MV-4-11 (cell line): ENCODE measurements at regions not wholly inside any gene's neighbourhood (a gene's known extent, or its start where the extent isn't known, plus 50 kb on each side); places are given as distances from the start of the nearest gene placed in this dataset.

Source experiments
- DNase-seq: peaks from one replicate; lab custom pipeline; 2025; lab: John Stamatoyannopoulos, UW

DNA sequence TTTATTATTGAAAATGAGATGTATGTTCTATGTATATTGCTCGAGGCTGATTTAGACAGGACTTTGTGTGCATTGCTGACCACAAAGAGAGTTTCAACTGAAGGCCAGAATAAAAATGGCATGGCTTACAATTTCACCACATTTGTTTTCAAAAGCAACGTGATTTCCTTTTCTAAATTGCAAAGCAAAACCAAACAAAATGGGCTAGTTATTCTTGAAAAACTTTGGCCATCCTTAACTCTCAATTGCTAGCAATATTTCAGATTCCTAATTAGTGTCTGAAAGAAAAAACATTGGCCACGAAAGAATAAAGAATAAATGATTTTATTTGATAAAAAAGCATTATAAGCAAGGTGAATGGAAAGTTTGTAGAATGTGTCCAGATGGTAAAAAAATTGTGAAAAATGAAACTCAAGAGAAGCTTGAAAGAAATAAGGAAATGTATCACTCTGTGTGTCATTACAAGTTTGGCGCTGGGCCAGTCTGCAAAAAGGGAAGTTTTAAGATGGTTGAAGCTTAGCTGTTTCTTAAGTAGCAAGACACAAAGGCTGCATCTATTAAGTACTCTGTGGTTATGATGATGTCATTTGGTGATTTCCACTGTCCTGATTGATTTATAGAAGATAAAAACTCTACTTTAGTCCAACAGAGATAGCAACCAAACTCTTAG is 89.2 kb upstream of the PRLR start:
- peak; percentile 99 for DNase-seq

DNA sequence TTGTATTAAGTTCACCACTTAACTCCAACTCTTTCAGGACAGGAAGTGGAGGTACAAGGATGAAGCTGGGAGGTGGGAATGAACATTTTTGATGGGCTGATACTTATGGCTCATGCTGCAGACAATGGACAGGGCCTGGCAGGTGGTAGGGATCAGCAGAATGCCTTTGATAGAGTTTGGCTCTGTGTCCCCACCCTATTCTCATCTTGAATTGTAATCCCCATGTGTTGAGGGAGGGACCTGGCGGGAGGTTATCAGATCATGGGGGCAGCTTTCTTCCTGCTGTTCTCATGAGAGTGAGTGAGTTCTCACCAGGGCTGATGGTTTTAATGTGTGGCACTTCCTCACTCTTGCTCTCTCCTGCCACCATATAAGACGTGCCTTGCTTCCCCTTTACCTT is 87.3 kb upstream of the PRLR start:
- peak; percentile 52 for DNase-seq

DNA sequence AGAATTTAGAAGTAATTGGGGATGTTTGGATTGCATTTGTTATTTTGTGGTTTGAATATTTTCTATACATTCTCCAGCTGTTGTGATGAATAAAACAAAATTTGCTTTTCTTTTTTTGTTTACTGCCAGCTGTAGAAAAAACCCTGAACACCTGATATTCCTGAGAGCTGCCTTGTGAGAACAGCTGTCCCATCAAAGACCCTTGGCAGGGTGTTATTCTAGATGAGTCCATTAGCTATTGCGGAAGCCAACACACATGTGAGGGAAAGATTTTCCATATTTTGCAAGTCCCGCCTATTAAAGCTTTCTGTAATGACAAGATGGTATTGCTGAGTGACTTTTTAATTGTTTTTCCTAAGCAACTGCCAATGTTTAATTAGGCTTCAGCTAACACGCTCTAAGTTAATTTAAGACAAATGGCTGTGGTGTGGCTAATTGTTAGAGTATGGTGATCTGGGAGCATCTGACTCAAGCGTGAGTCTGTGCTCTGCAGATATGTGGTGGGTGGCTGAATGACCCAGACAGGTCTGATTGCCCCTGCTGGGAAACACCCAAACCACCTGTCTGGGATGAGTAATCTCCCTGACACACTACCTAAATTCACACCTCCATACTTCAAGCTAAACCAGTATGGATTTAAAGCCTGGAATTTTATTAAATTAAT is 86.5 kb upstream of the PRLR start:
- DNase-seq: no peak

DNA sequence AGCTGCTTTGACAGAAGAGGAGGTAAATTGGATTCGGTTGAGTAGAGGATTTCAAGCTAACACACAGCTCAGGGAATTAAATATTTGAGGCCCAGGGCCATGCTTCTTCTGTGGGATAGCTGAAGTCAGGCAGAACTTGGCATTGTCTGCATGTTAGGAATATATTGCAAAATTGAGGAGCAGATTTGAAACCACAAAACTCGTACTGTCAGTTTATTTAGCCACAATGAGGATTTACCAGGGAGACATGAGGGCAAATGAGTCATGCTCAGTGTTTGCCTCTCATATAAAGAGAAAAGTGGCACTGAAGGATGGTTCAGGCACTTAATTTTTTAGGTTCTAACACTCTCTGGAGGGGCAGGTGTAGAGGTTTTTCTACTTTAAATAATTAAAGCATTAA is 83.0 kb upstream of the PRLR start:
- DNase-seq: peak; percentile 96

DNA sequence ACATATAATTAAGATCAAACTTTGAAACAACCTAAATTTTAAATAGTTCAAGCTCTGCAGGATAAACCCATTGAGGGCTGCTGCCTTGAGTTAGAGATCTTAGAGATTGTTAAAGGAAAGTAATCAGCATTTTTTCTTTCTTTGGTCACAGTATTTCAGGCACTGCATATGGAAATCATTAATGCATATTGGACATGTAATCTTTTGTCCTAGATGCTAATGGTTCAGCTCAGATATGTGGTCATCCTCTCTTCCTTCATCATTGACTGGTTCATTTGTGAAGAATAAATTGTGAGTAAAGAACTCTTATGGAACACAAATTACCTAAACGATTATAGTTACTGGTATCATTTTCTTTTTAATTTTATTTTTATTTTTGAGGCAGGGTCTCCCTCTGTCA is 82.0 kb upstream of the PRLR start:
- no peak for DNase-seq

DNA sequence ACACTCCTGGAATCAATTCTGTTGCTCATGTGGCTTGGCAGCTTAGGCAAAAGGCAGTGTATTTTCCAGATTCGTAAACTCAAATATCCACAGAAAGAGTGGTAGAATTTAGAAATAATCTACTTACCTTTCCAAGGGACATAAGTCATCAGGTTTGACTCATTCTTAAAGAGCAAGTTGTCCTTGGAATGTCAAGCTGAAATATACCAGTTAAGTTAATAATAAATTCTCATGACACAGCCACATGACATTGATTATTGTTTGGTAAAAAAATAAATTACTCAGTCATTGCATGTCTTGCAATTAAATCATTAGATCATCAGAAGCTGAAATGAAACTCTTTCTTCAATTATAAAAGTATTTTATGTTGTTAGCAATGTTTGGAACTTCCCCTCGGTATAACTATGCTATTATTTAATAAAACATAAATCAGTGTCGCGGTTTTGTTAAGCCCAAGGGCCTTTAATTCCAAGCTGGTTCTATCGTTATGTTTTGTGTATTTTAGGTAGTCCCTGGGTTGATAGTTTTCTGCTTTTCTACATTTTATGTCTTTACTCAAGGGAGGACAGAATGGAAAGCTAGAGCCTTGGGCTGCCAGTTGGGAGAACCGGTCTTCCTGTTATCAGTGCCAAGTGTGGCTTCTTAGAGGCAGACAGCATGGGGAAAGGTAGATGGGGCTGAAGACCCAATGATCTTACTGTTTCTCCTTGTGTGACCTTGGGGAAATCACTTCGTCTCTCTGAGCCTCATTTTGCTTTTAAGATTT is 79.3 kb upstream of the PRLR start:
- no peak for DNase-seq

DNA sequence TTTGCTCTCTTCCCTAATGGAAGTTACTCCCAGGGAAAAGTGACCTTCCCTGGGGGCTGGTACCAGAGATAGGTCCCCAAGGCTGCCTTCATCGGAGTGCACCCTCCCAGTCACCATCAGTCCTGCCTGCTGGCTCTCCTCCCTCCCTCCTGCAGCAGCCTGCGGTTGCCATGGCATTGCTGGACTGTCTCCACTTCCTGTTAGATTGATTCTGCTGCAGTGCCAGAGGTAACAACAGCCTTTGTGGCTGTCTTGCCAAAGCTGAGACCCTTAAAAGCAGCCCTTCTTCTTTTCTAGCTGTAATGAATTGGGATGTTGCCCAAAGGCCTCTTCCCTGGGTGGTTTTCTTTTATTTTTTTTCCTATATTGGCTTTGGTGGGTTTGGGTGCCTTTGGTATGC is 78.1 kb upstream of the PRLR start:
- peak; percentile 19 for DNase-seq

DNA sequence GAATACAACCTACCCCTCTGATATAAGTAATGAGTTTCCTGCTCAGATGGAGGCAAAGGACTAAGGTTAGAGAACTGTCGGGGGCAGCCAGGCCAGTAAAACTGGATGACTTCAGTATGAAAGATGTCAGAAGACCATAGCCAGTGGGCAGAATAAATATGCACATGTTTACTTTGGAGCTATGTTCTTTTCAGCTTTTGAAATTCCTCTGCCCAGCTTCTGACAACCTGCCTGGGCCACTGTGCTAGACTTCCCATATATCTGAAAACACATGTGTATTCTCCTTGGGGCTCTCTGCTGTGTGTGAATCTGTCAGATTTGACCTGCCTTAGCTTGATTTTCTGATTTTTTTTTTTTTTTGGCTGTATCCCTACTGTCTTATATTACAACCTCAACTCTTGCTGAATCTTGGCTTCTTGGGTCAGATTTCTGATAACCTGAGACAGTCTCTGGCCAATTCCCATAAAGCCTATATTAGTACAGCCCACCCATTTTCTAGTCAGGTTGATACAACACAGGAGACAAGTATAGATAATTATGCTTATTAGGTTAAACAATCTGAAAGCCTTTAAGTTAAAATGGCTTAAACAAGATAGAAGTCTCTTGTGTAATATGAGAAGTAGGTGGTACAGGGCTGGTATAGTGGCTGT is 76.6 kb upstream of the PRLR start:
- DNase-seq: no peak

DNA sequence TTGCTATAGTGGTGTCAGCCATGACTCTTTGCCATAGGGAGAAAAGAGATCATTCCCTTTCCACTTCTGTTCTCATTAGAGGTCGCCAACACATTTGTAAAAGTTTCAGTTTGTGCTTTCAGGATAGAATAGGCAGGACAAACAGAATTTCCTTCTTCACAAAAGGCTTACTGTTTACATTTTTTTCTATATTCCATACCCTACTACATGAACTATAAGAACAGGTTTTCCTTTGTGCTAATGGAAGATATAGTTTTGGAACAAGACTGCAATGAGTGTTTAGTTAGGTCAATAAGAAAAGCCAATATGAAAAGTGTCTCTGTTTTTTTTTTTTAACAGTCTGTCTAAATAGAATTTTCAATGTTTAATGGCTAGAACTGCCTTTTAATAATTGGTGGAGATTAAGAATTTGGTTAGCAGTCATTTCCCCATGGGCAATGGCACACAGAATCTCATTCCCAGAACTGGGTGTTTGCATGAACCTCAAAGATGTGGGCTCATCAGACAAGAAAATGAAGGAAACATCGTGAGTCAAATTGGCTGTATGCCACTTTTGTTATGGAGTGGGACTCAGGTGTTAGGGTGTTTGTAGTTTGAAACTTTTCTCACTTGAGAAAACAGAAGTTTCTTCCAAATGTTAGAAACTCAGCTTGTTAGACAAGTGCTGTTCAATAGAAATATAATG is 75.2 kb upstream of the PRLR start:
- no peak for DNase-seq

DNA sequence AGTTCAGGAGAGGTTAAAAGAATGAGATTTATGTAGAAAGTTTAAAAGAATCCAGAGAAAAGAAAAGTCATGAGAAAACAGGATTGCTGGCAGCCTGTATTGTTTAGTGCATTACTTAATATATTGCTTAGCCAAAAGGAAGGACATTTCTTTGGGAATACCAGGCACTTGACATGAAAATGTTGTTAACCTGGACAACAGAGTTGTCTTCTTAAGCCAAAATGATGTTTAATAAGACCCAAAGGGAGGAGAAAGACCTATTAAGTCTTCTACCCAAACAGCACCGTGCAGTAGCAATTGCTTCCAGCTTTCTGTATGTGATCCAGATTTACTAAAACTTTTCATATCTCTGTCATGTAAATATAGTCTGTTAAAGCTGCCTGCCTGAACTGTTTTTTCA is 74.0 kb upstream of the PRLR start:
- DNase-seq: no peak

DNA sequence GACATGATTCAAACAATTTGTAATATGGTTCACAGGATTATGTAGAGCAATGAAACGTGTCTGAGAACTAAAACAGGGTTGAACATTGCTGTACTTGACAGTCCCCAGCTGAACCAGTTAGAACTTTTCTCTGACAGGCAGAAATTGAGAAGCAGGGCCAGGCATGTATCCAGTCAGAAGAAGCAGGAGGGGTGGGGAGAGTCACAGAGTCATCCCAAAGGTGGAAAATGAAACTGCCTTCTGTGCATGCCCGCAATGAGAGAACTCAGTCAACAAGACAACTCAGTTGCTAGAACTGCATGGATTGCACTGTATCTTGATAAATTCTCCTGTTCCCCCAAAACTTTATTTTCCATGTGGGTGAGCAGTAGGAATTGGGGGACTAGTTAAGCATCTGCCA is 72.9 kb upstream of the PRLR start:
- no peak for DNase-seq

DNA sequence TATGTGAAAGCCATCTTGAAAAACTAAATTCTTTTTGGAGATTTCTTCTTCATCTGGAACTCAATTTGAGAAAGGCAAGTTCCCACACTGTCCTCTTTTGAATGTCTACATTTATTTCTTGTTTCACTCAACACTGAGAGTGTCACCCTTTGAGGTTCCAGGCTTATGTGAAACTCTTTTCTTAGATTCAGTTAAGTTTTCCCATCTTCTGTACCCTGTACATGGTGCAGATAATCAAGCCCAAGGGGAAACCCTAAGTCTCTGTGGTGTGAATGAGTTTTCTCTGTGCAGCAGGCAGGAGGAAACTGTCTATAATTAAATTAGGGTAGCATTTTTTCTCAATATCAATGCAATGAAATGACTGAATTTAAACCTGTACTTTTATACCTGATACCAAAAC is 72.3 kb upstream of the PRLR start:
- DNase-seq: no peak

DNA sequence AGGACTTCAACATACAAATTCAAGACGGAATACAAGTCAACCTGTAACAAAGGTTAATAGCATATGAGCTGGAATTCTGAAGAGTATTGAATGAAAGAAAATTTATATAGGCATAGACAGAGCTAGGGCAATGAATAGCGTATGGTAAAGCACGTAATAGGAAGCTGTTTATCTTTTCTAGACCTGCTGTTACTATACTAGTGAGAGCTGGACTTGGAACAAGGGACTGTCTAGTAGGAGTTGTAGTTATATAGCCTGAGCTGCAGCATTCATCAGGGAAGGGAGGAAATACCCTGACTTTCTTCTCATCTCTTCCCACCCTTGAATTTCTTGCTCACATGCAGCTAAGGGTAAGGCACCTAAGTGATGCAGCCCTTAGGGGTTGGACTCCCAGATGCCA is 67.5 kb upstream of the PRLR start:
- no peak for DNase-seq

DNA sequence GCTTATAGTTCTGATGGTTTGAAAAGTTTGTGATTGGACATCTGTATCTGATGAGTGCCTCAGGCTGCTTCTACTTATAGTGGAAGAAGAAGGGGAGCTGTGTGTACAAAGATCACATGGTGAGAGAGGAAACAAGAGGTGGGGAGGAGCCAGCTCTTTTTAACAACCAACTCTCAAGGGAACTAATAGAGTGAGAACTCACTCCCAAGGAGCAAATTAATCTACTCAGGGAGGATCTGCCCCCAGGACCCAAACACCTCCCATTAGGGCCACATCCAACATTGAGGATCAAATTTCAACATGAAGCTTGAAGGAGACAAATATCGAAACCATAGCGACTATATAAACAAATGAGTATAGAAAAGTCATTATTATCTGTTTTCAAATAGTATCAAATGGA is 64.7 kb upstream of the PRLR start:
- no peak for DNase-seq

DNA sequence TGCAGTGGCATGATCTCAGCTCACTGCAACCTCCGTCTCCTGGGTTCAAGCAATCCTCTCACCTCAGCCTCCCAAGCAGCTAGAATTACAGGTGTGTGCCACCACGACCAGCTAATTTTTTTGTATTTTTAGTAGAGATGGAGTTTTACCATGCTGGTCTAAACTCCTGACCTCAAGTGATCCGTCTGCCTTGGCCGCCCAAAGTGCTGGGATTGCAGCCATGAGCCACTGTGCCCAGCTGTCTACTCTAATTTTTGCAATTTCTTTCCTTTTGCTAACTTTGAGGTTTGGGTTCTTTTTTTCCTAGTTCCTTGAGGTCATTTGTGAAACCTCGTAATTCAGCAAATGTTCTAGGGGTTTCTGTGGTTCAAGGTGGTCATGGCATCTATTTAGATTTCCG is 63.7 kb upstream of the PRLR start:
- DNase-seq: no peak

DNA sequence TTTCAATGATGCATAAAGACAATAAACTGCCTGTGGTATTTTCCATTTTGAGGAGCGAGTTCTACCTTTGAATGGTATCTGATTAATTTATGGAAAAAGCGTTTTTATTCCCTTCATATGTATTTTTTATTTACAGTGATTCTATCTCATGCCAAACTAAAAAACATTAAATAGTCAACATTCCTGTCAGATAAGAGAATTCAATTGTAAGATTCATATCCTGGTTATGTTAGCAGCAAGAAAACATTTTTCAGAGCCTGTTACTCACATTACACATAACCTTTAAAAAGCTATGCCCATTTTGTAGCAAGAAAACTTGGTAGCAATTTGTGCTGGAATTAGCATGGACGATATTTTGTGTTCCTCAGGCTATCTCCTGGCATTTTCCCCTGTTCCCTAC is 55.1 kb upstream of the PRLR start:
- no peak for DNase-seq

DNA sequence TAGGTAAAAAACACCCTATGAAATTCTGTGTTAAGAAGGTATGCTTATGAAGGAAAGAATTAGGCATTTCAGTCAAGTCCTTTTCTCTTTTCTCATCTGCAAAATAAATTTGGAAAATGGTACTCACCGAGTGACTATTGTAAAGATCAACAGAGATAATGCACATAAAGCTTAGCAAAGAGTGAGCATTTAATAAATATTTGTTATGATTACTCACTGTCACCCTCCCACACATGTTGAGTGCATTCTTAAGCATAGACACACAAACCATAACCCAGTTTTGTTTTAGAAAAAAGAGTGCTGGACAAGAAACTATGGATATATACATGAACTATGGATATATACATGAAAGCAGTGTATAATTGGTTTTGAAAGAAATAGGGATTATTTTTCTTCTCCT is 54.7 kb upstream of the PRLR start:
- DNase-seq: no peak

DNA sequence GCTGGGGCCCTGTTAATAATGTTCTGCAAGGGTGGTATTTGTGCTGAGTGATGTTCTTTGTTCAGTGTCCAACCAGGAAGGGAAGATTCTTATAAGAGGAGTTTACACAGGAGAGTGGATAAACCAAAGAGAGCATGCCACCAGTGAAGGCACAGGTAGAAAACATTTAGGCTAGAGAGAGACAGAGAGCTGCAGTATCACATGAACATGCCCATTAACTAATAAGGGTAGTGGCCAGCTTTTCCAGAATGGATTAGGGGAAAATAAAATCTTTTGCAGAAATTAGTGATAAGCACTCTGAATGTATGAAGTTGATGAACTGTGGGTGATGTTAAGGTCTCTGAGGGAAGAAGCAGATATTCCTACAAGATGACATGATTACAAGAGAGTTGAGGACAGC is 54.1 kb upstream of the PRLR start:
- DNase-seq: no peak

DNA sequence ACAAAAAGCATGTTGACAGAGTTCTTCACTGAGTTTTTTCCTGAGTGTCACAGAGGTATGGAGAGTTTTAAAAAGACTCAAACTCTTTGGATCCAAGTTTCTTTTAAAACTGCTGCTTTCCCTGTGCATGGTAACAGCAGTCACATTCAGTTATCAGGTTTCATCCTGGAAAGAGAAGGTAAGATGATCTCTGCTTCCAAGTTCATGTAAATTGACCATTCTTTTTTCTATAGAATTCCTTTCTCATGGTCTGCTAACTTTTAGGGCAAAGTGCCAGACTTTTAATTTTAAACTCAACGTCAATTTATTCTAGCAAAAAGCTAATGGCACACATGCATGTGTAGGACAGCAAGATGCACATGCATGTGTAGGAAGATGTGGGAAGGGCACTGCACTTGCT is 52.5 kb upstream of the PRLR start:
- no peak for DNase-seq

DNA sequence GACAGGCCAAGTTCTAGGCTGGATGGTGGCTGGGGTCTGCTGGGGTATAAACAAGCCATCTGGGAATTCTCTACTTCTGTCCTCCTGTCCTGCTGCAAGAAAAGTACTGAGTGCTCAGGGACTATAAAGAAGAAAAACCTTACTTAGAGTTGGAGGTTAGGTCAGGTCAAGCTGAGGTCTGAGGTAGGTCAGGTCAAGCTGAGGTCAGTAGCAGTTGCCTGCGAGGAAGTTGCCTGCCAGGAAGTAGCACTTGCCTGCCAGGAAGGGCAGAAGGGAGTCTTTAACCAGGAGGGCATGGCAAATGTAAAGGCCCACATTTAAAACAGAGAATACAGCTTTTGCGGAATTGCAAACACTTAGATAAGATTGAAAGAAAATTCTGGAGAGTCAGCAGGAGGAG is 51.3 kb upstream of the PRLR start:
- peak; percentile 32 for DNase-seq
